ENCODE measurements at regions not wholly inside any gene's neighbourhood (a gene's known extent, or its start where the extent isn't known, plus 50 kb on each side); places are given as distances from the start of the nearest gene placed in this dataset.

DNA sequence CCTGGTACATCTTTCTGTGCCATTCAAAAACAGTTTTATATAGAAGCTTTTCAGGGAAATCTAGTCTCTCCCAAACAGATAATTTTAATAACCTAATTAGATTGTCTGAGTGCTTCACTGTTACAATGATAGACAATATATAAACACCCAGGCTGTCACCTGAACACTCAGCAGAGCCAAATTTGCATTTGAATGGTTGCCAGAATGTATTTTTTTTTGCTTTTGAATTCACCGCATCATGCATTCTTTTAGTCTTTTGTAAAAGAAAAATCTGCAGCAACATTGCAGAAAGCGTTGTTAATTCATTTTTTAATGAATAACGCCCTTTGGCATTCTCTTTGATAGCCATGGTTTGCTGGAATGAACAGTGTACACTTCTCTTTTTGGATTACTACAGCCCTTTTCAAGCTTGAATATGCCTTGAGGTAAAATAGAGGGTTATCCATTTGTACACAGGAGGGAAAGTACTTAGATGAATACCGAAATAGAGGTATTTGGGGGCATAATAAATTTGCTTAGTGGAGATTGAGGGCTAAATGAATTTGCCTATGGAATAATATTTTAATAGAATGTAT lies 175.0 kb upstream of the EPHA5 start:
- Histone ChIP-seq H3K4me1 (no peaks in the 10 kb centered on the region), H3K9me3 (no peaks in the 10 kb centered on the region), H3K27ac (no peak overlapping the region), H3K27me3 (no peaks in the 10 kb centered on the region), H3K4me3 (no peak overlapping the region), H3K36me3 (no peaks in the 10 kb centered on the region)
- DNase-seq = no peak
- intact Hi-C loops (cut with DNase I; ENCODE audit: low total_unique reads) = no loop called here
- TF ChIP-seq POLR2A (IDR thresholded peaks at IDR 0.05) = no peak

- H3K27ac ChIP-seq = no peak overlapping the region
- H3K36me3 ChIP-seq = no peaks in the 10 kb centered on the region
- no peaks in the 10 kb centered on the region for H3K9me3 ChIP-seq
- no peak for DNase-seq
- no peaks in the 10 kb centered on the region for H3K4me1 ChIP-seq
- H3K4me3 ChIP-seq = no peak overlapping the region
- no peaks in the 10 kb centered on the region for H3K27me3 ChIP-seq
- intact Hi-C loops (cut with DNase I; ENCODE audit: low total_unique reads) = no loop called here
- TF ChIP-seq CTCF (IDR thresholded peaks at IDR 0.05) = no peak
- no peak for TF ChIP-seq POLR2A (IDR thresholded peaks at IDR 0.05)
Observed at GRCh38 chr4:65839164-65839931, 169.1 kb upstream of the EPHA5 start.

- no peak for DNase-seq
- intact Hi-C loops (cut with DNase I; ENCODE audit: low total_unique reads) = no loop called here
- no peak for TF ChIP-seq CTCF (IDR thresholded peaks at IDR 0.05)
- TF ChIP-seq POLR2A (IDR thresholded peaks at IDR 0.05) = no peak
- Histone ChIP-seq H3K36me3 (no peaks in the 10 kb centered on the region), H3K4me3 (no peak overlapping the region), H3K4me1 (no peaks in the 10 kb centered on the region), H3K9me3 (no peaks in the 10 kb centered on the region), H3K27me3 (no peaks in the 10 kb centered on the region), H3K27ac (no peak overlapping the region)
Observed at GRCh38 chr4:65834707-65835106, 164.4 kb upstream of the EPHA5 start.

GRCh38 chr4:65831828-65832227 lies 161.5 kb upstream of the EPHA5 start:
- intact Hi-C loops (cut with DNase I; ENCODE audit: low total_unique reads) = no loop called here
- H3K4me1 ChIP-seq = no peaks in the 10 kb centered on the region
- H3K27me3 ChIP-seq = no peaks in the 10 kb centered on the region
- no peak for DNase-seq
- H3K4me3 ChIP-seq = no peak overlapping the region
- H3K36me3 ChIP-seq = no peaks in the 10 kb centered on the region
- H3K27ac ChIP-seq = no peak overlapping the region
- H3K9me3 ChIP-seq = no peaks in the 10 kb centered on the region
- TF ChIP-seq CTCF (IDR thresholded peaks at IDR 0.05) = no peak

DNA sequence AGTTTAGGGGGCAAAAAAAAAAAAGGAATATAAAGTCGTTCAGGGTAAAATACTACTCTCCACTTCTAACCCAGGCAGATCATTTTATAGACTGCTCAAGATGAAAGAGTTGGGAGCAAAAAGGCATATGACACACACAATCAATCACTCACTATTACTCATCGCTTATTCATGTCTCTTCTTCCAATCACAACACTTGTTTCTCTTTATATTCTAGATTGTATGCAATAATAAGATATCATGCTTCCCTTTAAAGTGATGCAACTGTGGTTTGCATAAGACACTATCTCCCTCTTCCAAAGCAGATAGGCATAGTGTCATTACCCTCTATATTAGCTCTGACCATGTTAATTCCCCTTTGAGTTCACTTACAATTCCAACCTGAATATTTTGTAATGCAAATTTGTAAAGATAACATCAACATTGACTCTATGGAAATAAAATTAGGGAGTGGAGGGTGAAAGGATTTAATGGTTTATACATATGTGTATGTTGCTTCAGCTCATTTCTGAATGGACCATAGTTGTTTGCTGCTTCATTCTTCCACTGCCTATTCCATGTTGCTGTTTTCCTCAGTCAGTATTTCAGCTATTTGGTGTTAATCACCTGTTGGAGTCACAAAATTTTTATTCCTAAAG lies 154.9 kb upstream of the EPHA5 start:
- DNase-seq = no peak
- H3K4me3 ChIP-seq = no peak overlapping the region
- no peaks in the 10 kb centered on the region for H3K27me3 ChIP-seq
- no peaks in the 10 kb centered on the region for H3K9me3 ChIP-seq
- H3K36me3 ChIP-seq = no peaks in the 10 kb centered on the region
- TF ChIP-seq CTCF (IDR thresholded peaks at IDR 0.05) (no peak), POLR2A (IDR thresholded peaks at IDR 0.05) (no peak)
- intact Hi-C loops (cut with DNase I; ENCODE audit: low total_unique reads) = no loop called here
- no peak overlapping the region for H3K27ac ChIP-seq
- H3K4me1 ChIP-seq = no peaks in the 10 kb centered on the region

Data from uterus (tissue), 3 donors.